Loucy (cell line): ENCODE measurements at regions not wholly inside any gene's neighbourhood (a gene's known extent, or its start where the extent isn't known, plus 50 kb on each side); places are given as distances from the start of the nearest gene placed in this dataset.

Source experiments
- EZH2phosphoT487 ChIP-seq: fragments of 200-600 bp; IDR thresholded peaks from 2 replicates; pipeline ENCODE4 v1.6.1; 2018; ENCODE audit warnings: antibody characterized with exemption, mild to moderate bottlenecking, moderate library complexity, borderline replicate concordance
- TF ChIP-seq, protein P1 (sequence below): fragments of 200-600 bp; sonication (generic); conservative IDR thresholded peaks from 2 replicates; pipeline ENCODE4 v1.5.1; 2014; ENCODE audit warnings: mild to moderate bottlenecking, antibody characterized with exemption, low read length

DNA sequence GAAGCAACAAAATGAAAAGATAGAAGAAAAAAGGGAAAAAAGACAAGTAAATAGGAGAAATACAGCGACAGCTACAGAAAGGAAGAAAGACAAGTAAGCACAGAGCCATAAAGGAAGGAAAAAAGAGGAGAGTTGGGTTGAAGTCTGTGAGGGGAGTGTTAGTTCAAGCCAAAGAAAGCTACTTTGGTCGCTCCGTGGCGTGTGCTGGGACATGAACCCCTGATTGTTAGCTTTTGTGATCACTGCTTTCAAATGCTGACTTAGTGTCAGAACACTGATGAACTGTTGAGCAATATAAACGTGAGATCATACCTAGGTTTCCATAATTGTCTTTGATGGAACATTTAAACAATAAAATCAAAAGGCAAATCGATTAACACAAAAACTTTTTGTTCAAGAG, 370.1 kb downstream of the TMEM161B start:
- TF ChIP-seq, protein P1, sequence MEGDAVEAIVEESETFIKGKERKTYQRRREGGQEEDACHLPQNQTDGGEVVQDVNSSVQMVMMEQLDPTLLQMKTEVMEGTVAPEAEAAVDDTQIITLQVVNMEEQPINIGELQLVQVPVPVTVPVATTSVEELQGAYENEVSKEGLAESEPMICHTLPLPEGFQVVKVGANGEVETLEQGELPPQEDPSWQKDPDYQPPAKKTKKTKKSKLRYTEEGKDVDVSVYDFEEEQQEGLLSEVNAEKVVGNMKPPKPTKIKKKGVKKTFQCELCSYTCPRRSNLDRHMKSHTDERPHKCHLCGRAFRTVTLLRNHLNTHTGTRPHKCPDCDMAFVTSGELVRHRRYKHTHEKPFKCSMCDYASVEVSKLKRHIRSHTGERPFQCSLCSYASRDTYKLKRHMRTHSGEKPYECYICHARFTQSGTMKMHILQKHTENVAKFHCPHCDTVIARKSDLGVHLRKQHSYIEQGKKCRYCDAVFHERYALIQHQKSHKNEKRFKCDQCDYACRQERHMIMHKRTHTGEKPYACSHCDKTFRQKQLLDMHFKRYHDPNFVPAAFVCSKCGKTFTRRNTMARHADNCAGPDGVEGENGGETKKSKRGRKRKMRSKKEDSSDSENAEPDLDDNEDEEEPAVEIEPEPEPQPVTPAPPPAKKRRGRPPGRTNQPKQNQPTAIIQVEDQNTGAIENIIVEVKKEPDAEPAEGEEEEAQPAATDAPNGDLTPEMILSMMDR: no peak
- no peak for TF ChIP-seq EZH2phosphoT487
